Liver (tissue), 8 donors: ENCODE measurements at regions not wholly inside any gene's neighbourhood (a gene's known extent, or its start where the extent isn't known, plus 50 kb on each side); places are given as distances from the start of the nearest gene placed in this dataset.

Experiments used
- DNase-seq: peaks from one replicate; pipeline ENCODE4 v3.0.0-alpha.2; 2017; ENCODE audit warnings: low spot score
- H3K27ac ChIP-seq, 2 donors: one replicate each; pipeline ENCODE4 v1.7.0; 2013; ENCODE audit warnings: inconsistent platforms in 2 of 2, low read length in 2 of 2, control low read depth in 1 of 2, low read depth in 1 of 2, mild to moderate bottlenecking in 1 of 2
- H3K27me3 ChIP-seq, 4 donors: one replicate each; pipeline versions ENCODE4 v1.6.1 to v1.7.0; 2013; ENCODE audit warnings: low read length in 3 of 4, inconsistent platforms in 1 of 4, mild to moderate bottlenecking in 1 of 4, moderate library complexity in 1 of 4; ENCODE audit not compliant: control insufficient read depth in 4 of 4, insufficient read depth in 4 of 4
- H3K36me3 ChIP-seq, 4 donors: one replicate each; pipeline versions ENCODE4 v1.6.1 to v1.7.0; 2013; ENCODE audit warnings: low read length in 3 of 4, mild to moderate bottlenecking in 3 of 4, low read depth in 1 of 4, moderate library complexity in 1 of 4; ENCODE audit not compliant: control insufficient read depth in 4 of 4, insufficient read depth in 3 of 4
- H3K4me1 ChIP-seq, 4 donors: one replicate each; pipeline versions ENCODE4 v1.6.1 to v1.7.0; 2013; ENCODE audit warnings: low read length in 3 of 4, mild to moderate bottlenecking in 3 of 4, moderate library complexity in 1 of 4; ENCODE audit not compliant: control insufficient read depth in 4 of 4, insufficient read depth in 4 of 4
- H3K4me3 ChIP-seq, 3 donors: one replicate each; pipeline versions ENCODE4 v1.6.1 to v1.7.0; 2013; ENCODE audit warnings: low read length in 3 of 3, control low read depth in 1 of 3, low read depth in 1 of 3, mild to moderate bottlenecking in 1 of 3
- H3K9ac ChIP-seq, 2 donors: one replicate each; pipeline ENCODE4 v1.7.0; 2013; ENCODE audit warnings: low read length in 2 of 2, mild to moderate bottlenecking in 2 of 2, moderate library complexity in 2 of 2, control low read depth in 1 of 2, low read depth in 1 of 2
- H3K9me3 ChIP-seq, 4 donors: one replicate each; pipeline versions ENCODE4 v1.6.1 to v1.7.0; 2013; ENCODE audit warnings: low read length in 3 of 4; ENCODE audit not compliant: control insufficient read depth in 4 of 4
- EGR1 ChIP-seq, 2 donors: IDR thresholded peaks; 2 replicates each; pipeline ENCODE4 v1.6.1; 2016 to 2018; ENCODE audit warnings: antibody characterized with exemption in 2 of 2, low read depth in 2 of 2
- FOXA1 ChIP-seq: IDR thresholded peaks from 2 replicates; pipeline ENCODE4 v1.6.1; 2016; ENCODE audit warnings: antibody characterized with exemption
- FOXA2 ChIP-seq: IDR thresholded peaks from 2 replicates; pipeline ENCODE4 v1.6.1; 2016; ENCODE audit warnings: antibody characterized with exemption
- GABPA ChIP-seq, 2 donors: IDR thresholded peaks in 1 of 2; conservative IDR thresholded peaks in 1 of 2; 2 replicates each; pipeline ENCODE4 v1.6.1; 2016; ENCODE audit warnings: antibody characterized with exemption in 2 of 2, mild to moderate bottlenecking in 1 of 2, moderate library complexity in 1 of 2
- HNF4A ChIP-seq, 2 donors: conservative IDR thresholded peaks; 2 replicates each; pipeline ENCODE4 v1.6.1; 2016; ENCODE audit warnings: antibody characterized with exemption in 2 of 2, mild to moderate bottlenecking in 2 of 2
- NR2F2 ChIP-seq: IDR thresholded peaks from 2 replicates; pipeline ENCODE4 v1.6.1; 2016; ENCODE audit warnings: antibody characterized with exemption
- RAD21 ChIP-seq, 2 donors: IDR thresholded peaks; 2 replicates each; pipeline ENCODE4 v1.6.1; 2016; ENCODE audit warnings: antibody characterized with exemption in 2 of 2, mild to moderate bottlenecking in 2 of 2
- RXRA ChIP-seq, 2 donors: IDR thresholded peaks; 2 replicates each; pipeline ENCODE4 v1.6.1; 2017 to 2018; ENCODE audit warnings: antibody characterized with exemption in 2 of 2, mild to moderate bottlenecking in 1 of 2
- SP1 ChIP-seq: IDR thresholded peaks from 2 replicates; pipeline ENCODE4 v1.6.1; 2018; ENCODE audit warnings: antibody characterized with exemption, mild to moderate bottlenecking
- TAF1 ChIP-seq: conservative IDR thresholded peaks from 2 replicates; pipeline ENCODE4 v1.6.1; 2016; ENCODE audit warnings: antibody characterized with exemption, mild to moderate bottlenecking
- YY1 ChIP-seq: IDR thresholded peaks from 2 replicates; pipeline ENCODE4 v1.6.1; 2016; ENCODE audit warnings: antibody characterized with exemption, mild to moderate bottlenecking
- WGBS: extraction: QIAGEN DNeasy Blood & Tissue Kit; methylation state at CpG from one replicate; pipeline ENCODE4 v1.1.7; 2013; 5-methylcytosine and 5-hydroxymethylcytosine counted together
- TF ChIP-seq, protein P1 (sequence below): fragments of 150-350 bp; IDR thresholded peaks from 2 replicates; pipeline ENCODE4 v1.5.1; 2017; ENCODE audit warnings: improper control_type of control experiment, low read depth, low read length; ENCODE audit not compliant: missing input control
- TF ChIP-seq, protein P2 (sequence below): IDR thresholded peaks from 2 replicates; pipeline ENCODE4 v1.6.1; 2016; ENCODE audit warnings: antibody characterized with exemption
- TF ChIP-seq, protein P3 (sequence below): IDR thresholded peaks from 2 replicates; pipeline ENCODE4 v1.6.1; 2016; ENCODE audit warnings: antibody characterized with exemption
- TF ChIP-seq, protein P4 (sequence below): IDR thresholded peaks from 2 replicates; pipeline ENCODE4 v1.6.1; 2016; ENCODE audit warnings: antibody characterized with exemption
- TF ChIP-seq, protein P5 (sequence below): IDR thresholded peaks from 2 replicates; pipeline ENCODE4 v1.6.1; 2016; ENCODE audit warnings: antibody characterized with exemption, mild to moderate bottlenecking
- donor health status: healthy.
- donor health status: healthy.
- donor health status: healthy.
- donor health status: healthy.
- donor health status: healthy.

- Histone ChIP-seq H3K36me3 (no peaks in the 10 kb centered on the region), H3K4me3 (no peak overlapping the region), H3K4me1 (no peaks in the 10 kb centered on the region), H3K27me3 (peaks cover 0 to 12% (median 0%) of the 10 kb centered on the region in 4 donors), H3K9me3 (peaks cover 0 to 4% (median 0%) of the 10 kb centered on the region in 4 donors), H3K27ac (no peak overlapping the region), H3K9ac (no peak overlapping the region)
- TF ChIP-seq RAD21 (IDR thresholded peaks at IDR 0.05), result no peak
- TF ChIP-seq FOXA1, result no peak
- no peak for TF ChIP-seq RXRA (IDR thresholded peaks at IDR 0.05)
- DNase-seq, result no peak
- 81% methylated on average over 4 of the region's 4 CpGs for WGBS
These were observed 162.6 kb downstream of the RAB11FIP2 start for GRCh38 chr10:117884093-117884492.

DNA sequence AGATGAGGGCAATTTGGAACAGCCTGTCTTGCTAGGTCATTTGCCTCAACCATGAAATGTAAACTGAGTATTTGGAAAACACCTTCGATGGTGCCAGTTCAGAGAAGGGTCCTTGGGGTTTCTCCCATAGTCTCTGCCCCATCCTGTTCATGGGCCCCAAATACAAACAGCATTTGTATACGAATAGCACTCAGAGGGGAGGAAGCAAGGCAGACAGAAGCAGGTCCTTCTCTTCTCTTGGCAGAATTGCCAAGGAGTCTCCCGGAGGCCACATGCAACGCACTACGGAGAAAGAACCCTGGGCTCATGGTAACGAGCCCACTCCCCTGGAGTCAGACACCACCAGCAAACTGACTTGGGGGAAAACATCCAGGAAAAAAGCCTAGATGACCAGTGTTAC is 162.1 kb downstream of the RAB11FIP2 start:
- no peak overlapping the region for H3K27ac ChIP-seq
- WGBS, result 52% methylated on average over 6 of the region's 6 CpGs

DNA sequence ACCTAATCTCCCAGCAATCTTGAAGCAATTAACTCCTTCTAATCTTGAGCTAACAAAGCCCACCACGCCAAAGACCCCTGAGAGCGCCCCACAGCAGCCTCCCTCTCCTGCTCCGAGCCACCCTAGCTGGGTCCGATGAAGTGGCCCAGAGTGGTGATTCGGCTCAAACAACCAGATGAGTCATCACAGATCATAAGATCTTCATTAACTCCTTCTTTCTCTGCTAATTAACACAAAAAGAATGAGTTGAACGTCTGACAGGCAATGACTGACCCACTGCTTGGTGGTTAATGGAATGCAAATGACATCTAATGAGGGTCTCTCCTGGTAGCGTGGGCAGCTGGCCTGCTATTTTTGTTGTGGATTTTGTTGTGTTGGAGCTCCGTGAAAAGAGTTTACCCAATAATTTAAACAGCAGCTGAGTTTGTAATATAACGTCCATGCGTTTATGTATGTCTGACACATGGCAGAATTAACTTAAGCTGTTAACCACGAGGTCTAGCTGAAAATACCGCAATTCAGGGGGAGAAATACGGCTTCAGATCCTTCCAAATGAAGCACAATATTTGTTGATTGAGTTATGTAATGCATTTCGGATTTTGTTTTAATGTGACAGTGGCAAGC is 161.4 kb downstream of the RAB11FIP2 start:
- peaks cover 0 to 4% (median 0%) of the 10 kb centered on the region in 4 donors for H3K9me3 ChIP-seq
- no peak overlapping the region for H3K27ac ChIP-seq
- WGBS, result 58% methylated on average over 14 of the region's 14 CpGs
- H3K9ac ChIP-seq, result no peak overlapping the region
- DNase-seq, result no peak
- peaks cover 0 to 5% (median 0%) of the 10 kb centered on the region in 4 donors for H3K27me3 ChIP-seq
- H3K4me3 ChIP-seq, result no peak overlapping the region
- H3K4me1 ChIP-seq, result no peaks in the 10 kb centered on the region
- no peaks in the 10 kb centered on the region for H3K36me3 ChIP-seq
- TF ChIP-seq FOXA2 (no peak), FOXA1 (no peak), RXRA (IDR thresholded peaks at IDR 0.05) (no peak), YY1 (no peak), TAF1 (no peak), SP1 (no peak), NR2F2 (no peak), HNF4A (conservative IDR thresholded peaks at IDR 0.05) (no peak), GABPA (IDR thresholded peaks at IDR 0.05 in 1 of 2, conservative IDR thresholded peaks at IDR 0.05 in 1 of 2) (no peak), EGR1 (IDR thresholded peaks at IDR 0.05; ENCODE audit: low read depth in 2 of 2) (no peak)
- TF ChIP-seq, protein P1, sequence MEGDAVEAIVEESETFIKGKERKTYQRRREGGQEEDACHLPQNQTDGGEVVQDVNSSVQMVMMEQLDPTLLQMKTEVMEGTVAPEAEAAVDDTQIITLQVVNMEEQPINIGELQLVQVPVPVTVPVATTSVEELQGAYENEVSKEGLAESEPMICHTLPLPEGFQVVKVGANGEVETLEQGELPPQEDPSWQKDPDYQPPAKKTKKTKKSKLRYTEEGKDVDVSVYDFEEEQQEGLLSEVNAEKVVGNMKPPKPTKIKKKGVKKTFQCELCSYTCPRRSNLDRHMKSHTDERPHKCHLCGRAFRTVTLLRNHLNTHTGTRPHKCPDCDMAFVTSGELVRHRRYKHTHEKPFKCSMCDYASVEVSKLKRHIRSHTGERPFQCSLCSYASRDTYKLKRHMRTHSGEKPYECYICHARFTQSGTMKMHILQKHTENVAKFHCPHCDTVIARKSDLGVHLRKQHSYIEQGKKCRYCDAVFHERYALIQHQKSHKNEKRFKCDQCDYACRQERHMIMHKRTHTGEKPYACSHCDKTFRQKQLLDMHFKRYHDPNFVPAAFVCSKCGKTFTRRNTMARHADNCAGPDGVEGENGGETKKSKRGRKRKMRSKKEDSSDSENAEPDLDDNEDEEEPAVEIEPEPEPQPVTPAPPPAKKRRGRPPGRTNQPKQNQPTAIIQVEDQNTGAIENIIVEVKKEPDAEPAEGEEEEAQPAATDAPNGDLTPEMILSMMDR, result no peak
- TF ChIP-seq, protein P2, sequence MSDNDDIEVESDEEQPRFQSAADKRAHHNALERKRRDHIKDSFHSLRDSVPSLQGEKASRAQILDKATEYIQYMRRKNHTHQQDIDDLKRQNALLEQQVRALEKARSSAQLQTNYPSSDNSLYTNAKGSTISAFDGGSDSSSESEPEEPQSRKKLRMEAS, result no peak
- TF ChIP-seq, protein P3, sequence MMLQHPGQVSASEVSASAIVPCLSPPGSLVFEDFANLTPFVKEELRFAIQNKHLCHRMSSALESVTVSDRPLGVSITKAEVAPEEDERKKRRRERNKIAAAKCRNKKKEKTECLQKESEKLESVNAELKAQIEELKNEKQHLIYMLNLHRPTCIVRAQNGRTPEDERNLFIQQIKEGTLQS, result no peak
- TF ChIP-seq, protein P4, sequence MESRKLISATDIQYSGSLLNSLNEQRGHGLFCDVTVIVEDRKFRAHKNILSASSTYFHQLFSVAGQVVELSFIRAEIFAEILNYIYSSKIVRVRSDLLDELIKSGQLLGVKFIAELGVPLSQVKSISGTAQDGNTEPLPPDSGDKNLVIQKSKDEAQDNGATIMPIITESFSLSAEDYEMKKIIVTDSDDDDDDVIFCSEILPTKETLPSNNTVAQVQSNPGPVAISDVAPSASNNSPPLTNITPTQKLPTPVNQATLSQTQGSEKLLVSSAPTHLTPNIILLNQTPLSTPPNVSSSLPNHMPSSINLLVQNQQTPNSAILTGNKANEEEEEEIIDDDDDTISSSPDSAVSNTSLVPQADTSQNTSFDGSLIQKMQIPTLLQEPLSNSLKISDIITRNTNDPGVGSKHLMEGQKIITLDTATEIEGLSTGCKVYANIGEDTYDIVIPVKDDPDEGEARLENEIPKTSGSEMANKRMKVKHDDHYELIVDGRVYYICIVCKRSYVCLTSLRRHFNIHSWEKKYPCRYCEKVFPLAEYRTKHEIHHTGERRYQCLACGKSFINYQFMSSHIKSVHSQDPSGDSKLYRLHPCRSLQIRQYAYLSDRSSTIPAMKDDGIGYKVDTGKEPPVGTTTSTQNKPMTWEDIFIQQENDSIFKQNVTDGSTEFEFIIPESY, result no peak

More for the DNA sequence above, 162.1 kb downstream of the RAB11FIP2 start:
- Histone ChIP-seq H3K9ac (no peak overlapping the region), H3K36me3 (no peaks in the 10 kb centered on the region), H3K9me3 (peaks cover 0 to 4% (median 0%) of the 10 kb centered on the region in 4 donors), H3K27me3 (peaks cover 0 to 8% (median 0%) of the 10 kb centered on the region in 4 donors), H3K4me3 (no peak overlapping the region), H3K4me1 (no peaks in the 10 kb centered on the region)
- no peak for DNase-seq
- TF ChIP-seq, protein P2, result no peak
- TF ChIP-seq, protein P5, sequence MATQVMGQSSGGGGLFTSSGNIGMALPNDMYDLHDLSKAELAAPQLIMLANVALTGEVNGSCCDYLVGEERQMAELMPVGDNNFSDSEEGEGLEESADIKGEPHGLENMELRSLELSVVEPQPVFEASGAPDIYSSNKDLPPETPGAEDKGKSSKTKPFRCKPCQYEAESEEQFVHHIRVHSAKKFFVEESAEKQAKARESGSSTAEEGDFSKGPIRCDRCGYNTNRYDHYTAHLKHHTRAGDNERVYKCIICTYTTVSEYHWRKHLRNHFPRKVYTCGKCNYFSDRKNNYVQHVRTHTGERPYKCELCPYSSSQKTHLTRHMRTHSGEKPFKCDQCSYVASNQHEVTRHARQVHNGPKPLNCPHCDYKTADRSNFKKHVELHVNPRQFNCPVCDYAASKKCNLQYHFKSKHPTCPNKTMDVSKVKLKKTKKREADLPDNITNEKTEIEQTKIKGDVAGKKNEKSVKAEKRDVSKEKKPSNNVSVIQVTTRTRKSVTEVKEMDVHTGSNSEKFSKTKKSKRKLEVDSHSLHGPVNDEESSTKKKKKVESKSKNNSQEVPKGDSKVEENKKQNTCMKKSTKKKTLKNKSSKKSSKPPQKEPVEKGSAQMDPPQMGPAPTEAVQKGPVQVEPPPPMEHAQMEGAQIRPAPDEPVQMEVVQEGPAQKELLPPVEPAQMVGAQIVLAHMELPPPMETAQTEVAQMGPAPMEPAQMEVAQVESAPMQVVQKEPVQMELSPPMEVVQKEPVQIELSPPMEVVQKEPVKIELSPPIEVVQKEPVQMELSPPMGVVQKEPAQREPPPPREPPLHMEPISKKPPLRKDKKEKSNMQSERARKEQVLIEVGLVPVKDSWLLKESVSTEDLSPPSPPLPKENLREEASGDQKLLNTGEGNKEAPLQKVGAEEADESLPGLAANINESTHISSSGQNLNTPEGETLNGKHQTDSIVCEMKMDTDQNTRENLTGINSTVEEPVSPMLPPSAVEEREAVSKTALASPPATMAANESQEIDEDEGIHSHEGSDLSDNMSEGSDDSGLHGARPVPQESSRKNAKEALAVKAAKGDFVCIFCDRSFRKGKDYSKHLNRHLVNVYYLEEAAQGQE, result no peak
- TF ChIP-seq FOXA2 (no peak), FOXA1 (no peak), HNF4A (conservative IDR thresholded peaks at IDR 0.05) (no peak), TAF1 (no peak)
